ENCODE measurements at regions not wholly inside any gene's neighbourhood (a gene's known extent, or its start where the extent isn't known, plus 50 kb on each side); places are given as distances from the start of the nearest gene placed in this dataset.

- Histone ChIP-seq H3K4ac (ENCODE audit: low read depth, low read length) (no peak overlapping the region), H4K5ac (ENCODE audit: low read depth, low read length) (no peak overlapping the region), H2AK5ac (ENCODE audit: low read depth, low read length) (no peak overlapping the region), H3K9me1 (ENCODE audit: insufficient read depth, low read length) (no peaks in the 10 kb centered on the region), H4K8ac (ENCODE audit: low read depth in 2 of 2, low read length in 2 of 2) (peak overlapping the region in 1 of 2 experiments; percentile 52; a peak in 1 of 4 replicates), H4K20me1 (ENCODE audit: insufficient read depth, low read length) (no peaks in the 10 kb centered on the region), H3K9ac (ENCODE audit: low read depth, low read length) (no peak overlapping the region), H3K4me2 (ENCODE audit: low read depth, low read length) (no peak overlapping the region), H3K36me3 (ENCODE audit: control insufficient read depth, insufficient read depth, low read length) (no peaks in the 10 kb centered on the region), H2BK120ac (ENCODE audit: low read depth, low read length) (no peak overlapping the region), H3K18ac (ENCODE audit: low read depth, low read length) (no peak overlapping the region), H3K79me1 (ENCODE audit: low read depth in 1 of 2, low read length in 2 of 2) (no peaks in the 10 kb centered on the region), H2BK15ac (ENCODE audit: low read depth, low read length) (no peak overlapping the region), H3K4me3 (ENCODE audit: insufficient read depth, low read depth, low read length) (no peak overlapping the region), H3K4me1 (ENCODE audit: control insufficient read depth, insufficient read depth, low read length) (peaks cover 4% of the 10 kb centered on the region), H2BK20ac (ENCODE audit: low read depth, low read length) (no peak overlapping the region), H3K27me3 (ENCODE audit: control insufficient read depth, insufficient read depth, low read length) (no peaks in the 10 kb centered on the region), H2BK5ac (ENCODE audit: low read depth, low read length, poor library complexity, severe bottlenecking) (peak overlapping the region; percentile 91), H2AFZ (replicated peaks; ENCODE audit: low read length, poor library complexity) (no peak overlapping the region), H2AK9ac (replicated peaks; ENCODE audit: low read depth, low read length, poor library complexity) (no peak overlapping the region), H3K9me3 (ENCODE audit: control insufficient read depth, insufficient read depth, low read length) (no peaks in the 10 kb centered on the region), H3K23ac (ENCODE audit: low read depth, low read length) (no peak overlapping the region), H3K56ac (ENCODE audit: extremely low read depth, insufficient read depth, low read length) (no peak overlapping the region), H3K14ac (replicated peaks; ENCODE audit: low read depth, low read length) (no peak overlapping the region), H4K91ac (ENCODE audit: insufficient read depth, low read depth, low read length) (no peak overlapping the region), H3K27ac (ENCODE audit: insufficient read depth, low read length) (peak overlapping the region; percentile 37; the same call in 1 of the 2 replicates)
- CTCF ChIA-PET, result no interaction called here
- WGBS, 2 experiments (ENCODE audit: extremely low coverage in 2 of 2, insufficient read length in 1 of 2), result no CpG with 5 or more reads among the region's 3 CpGs
- ATAC-seq (ENCODE audit: low read depth) (peak; percentile 68), DNase-seq (peak; percentile 92)
- intact Hi-C loops (cut with micrococcal nuclease), result no loop called here
- BruUV-seq (replicated peaks), result no TSS peak
- in situ Hi-C loops (cut with MboI; ENCODE audit: low sequenced_read_pairs), result no loop called here
- dilution Hi-C loops (cut with HindIII; ENCODE audit: low sequenced_read_pairs, unreplicated experiment), result no loop called here
- POLR2A ChIA-PET (ENCODE audit: unreplicated experiment), result no interaction called here
- TF ChIP-seq MXI1 (IDR thresholded peaks at IDR 0.05; ENCODE audit: borderline replicate concordance, low read depth, low read length) (no peak), CTCF (conservative IDR thresholded peaks at IDR 0.05; ENCODE audit: low read depth, low read length) (no peak), POLR2A (IDR thresholded peaks at IDR 0.05; ENCODE audit: low read depth, low read length) (no peak), NFE2L2 (IDR thresholded peaks at IDR 0.05; ENCODE audit: low read depth, low read length) (no peak), RAD21 (IDR thresholded peaks at IDR 0.05; ENCODE audit: low read length) (no peak; the same call in 1 of the 2 replicates), RFX5 (IDR thresholded peaks at IDR 0.05; ENCODE audit: low read depth, low read length) (no peak), RCOR1 (IDR thresholded peaks at IDR 0.05; ENCODE audit: insufficient replicate concordance, low read length) (peak; percentile 39), CHD1 (IDR thresholded peaks at IDR 0.05; ENCODE audit: low read depth, low read length) (no peak), SMC3 (IDR thresholded peaks at IDR 0.05; ENCODE audit: low read depth, low read length) (no peak), FOS (IDR thresholded peaks at IDR 0.05; ENCODE audit: low read depth, low read length) (peak; percentile 56; the same call in 1 of the 2 replicates), CEBPB (IDR thresholded peaks at IDR 0.05; ENCODE audit: low read depth, low read length) (no peak), MAZ (IDR thresholded peaks at IDR 0.05; ENCODE audit: borderline replicate concordance, low read depth, low read length) (no peak), ELK1 (IDR thresholded peaks at IDR 0.05; ENCODE audit: borderline replicate concordance, low read depth, low read length) (no peak), MAFK (IDR thresholded peaks at IDR 0.05; ENCODE audit: low read depth, low read length) (no peak), BHLHE40 (IDR thresholded peaks at IDR 0.05; ENCODE audit: low read depth, low read length) (no peak), USF2 (IDR thresholded peaks at IDR 0.05; ENCODE audit: low read depth, low read length) (no peak)
These were observed 315.2 kb downstream of the TDRD15 start for GRCh38 chr2:21438949-21439348.

Measured in IMR-90 (cell line).